Stimulated activated naive CD8-positive, alpha-beta T cell treated with anti-CD3 and anti-CD28 coated beads, Interleukin-15, amount 100 ng/mL, for 72 hours (primary cell): ENCODE measurements at regions not wholly inside any gene's neighbourhood (a gene's known extent, or its start where the extent isn't known, plus 50 kb on each side); places are given as distances from the start of the nearest gene placed in this dataset.

Experiments used
- ATAC-seq: fragments of 150-1000 bp; cut with Tn5 transposase; 2 replicates; pipeline ENCODE4 v1.10.0; 2021; ENCODE audit warnings: mild to moderate bottlenecking, moderate library complexity
- DNase-seq, 2 donors: peaks; one replicate each; pipeline ENCODE4 v3.0.0; 2021 to 2022
- H3K27ac Mint-ChIP-seq, 2 donors: one replicate each; pipeline ENCODE4 v1.8.0; 2022; ENCODE audit warnings: mild to moderate bottlenecking in 2 of 2, mixed read lengths in 2 of 2, moderate library complexity in 2 of 2
- H3K27me3 Mint-ChIP-seq: one replicate; pipeline ENCODE4 v1.8.0; 2022; ENCODE audit warnings: mixed read lengths
- H3K4me1 Mint-ChIP-seq: one replicate; pipeline ENCODE4 v1.8.0; 2022; ENCODE audit warnings: mild to moderate bottlenecking, mixed read lengths
- H3K4me3 Mint-ChIP-seq, 2 donors: one replicate each; pipeline ENCODE4 v1.8.0; 2022; ENCODE audit warnings: mild to moderate bottlenecking in 2 of 2, mixed read lengths in 2 of 2, moderate library complexity in 1 of 2
- H3K9me3 Mint-ChIP-seq, 2 donors: one replicate each; pipeline ENCODE4 v1.8.0; 2022; ENCODE audit warnings: mixed read lengths in 2 of 2

- Mint-ChIP-seq H3K9me3 (peaks cover 9 to 14% of the 10 kb centered on the region in 2 donors), H3K27me3 (no peaks in the 10 kb centered on the region), H3K27ac (no peak overlapping the region), H3K4me1 (no peaks in the 10 kb centered on the region), H3K4me3 (no peak overlapping the region)
- ATAC-seq, result no peak
- DNase-seq, result no peak
Measured at GRCh38 chr1:105686874-105687690, 1369.4 kb upstream of the PRMT6 start.

GRCh38 chr1:105700723-105701122, 1355.8 kb upstream of the PRMT6 start:
- Mint-ChIP-seq H3K4me3 (no peak overlapping the region), H3K27me3 (no peaks in the 10 kb centered on the region), H3K4me1 (no peaks in the 10 kb centered on the region), H3K9me3 (peaks cover 5 to 19% of the 10 kb centered on the region in 2 donors), H3K27ac (no peak overlapping the region)
- ATAC-seq, result no peak
- DNase-seq, result no peak

- ATAC-seq (no peak), DNase-seq (no peak)
- Mint-ChIP-seq H3K27ac (no peak overlapping the region), H3K27me3 (no peaks in the 10 kb centered on the region), H3K4me1 (no peaks in the 10 kb centered on the region), H3K4me3 (no peak overlapping the region), H3K9me3 (peaks cover 0 to 4% of the 10 kb centered on the region in 2 donors)
Measured at GRCh38 chr1:105724286-105724685, 1332.2 kb upstream of the PRMT6 start.

- H3K9me3 Mint-ChIP-seq, result peaks cover 4 to 9% of the 10 kb centered on the region in 2 donors
- H3K27ac Mint-ChIP-seq, result no peak overlapping the region
- H3K4me3 Mint-ChIP-seq, result no peak overlapping the region
- no peaks in the 10 kb centered on the region for H3K4me1 Mint-ChIP-seq
- ATAC-seq (no peak), DNase-seq (no peak)
- H3K27me3 Mint-ChIP-seq, result no peaks in the 10 kb centered on the region
Measured at GRCh38 chr1:105730701-105731100, 1325.8 kb upstream of the PRMT6 start.

- H3K27ac Mint-ChIP-seq, result no peak overlapping the region
- peaks cover 9% of the 10 kb centered on the region in 2 donors for H3K9me3 Mint-ChIP-seq
- ATAC-seq, result no peak
- no peaks in the 10 kb centered on the region for H3K27me3 Mint-ChIP-seq
- DNase-seq, result no peak
- H3K4me3 Mint-ChIP-seq, result no peak overlapping the region
- no peaks in the 10 kb centered on the region for H3K4me1 Mint-ChIP-seq
Measured at GRCh38 chr1:105736349-105736748, 1320.1 kb upstream of the PRMT6 start.

- DNase-seq (no peak), ATAC-seq (no peak)
- no peak overlapping the region for H3K4me3 Mint-ChIP-seq
- H3K27ac Mint-ChIP-seq, result no peak overlapping the region
- H3K27me3 Mint-ChIP-seq, result no peaks in the 10 kb centered on the region
- H3K4me1 Mint-ChIP-seq, result no peaks in the 10 kb centered on the region
- H3K9me3 Mint-ChIP-seq, result peaks cover 15 to 25% of the 10 kb centered on the region in 2 donors
Measured at GRCh38 chr1:105779727-105780126, 1276.7 kb upstream of the PRMT6 start.

- Mint-ChIP-seq H3K27ac (no peak overlapping the region), H3K27me3 (no peaks in the 10 kb centered on the region), H3K4me1 (no peaks in the 10 kb centered on the region), H3K4me3 (no peak overlapping the region), H3K9me3 (peaks cover 5 to 18% of the 10 kb centered on the region in 2 donors)
- ATAC-seq (no peak), DNase-seq (no peak)
Measured at GRCh38 chr1:105785021-105785420, 1271.5 kb upstream of the PRMT6 start.

GRCh38 chr1:105793536-105794146, 1262.8 kb upstream of the PRMT6 start:
- Mint-ChIP-seq H3K27ac (no peak overlapping the region), H3K9me3 (peaks cover 0 to 4% of the 10 kb centered on the region in 2 donors), H3K4me1 (no peaks in the 10 kb centered on the region), H3K4me3 (no peak overlapping the region), H3K27me3 (no peaks in the 10 kb centered on the region)
- DNase-seq (peak in 1 of 2 donors; percentile 2), ATAC-seq (no peak)

- Mint-ChIP-seq H3K4me3 (no peak overlapping the region), H3K27me3 (no peaks in the 10 kb centered on the region), H3K27ac (no peak overlapping the region), H3K4me1 (no peaks in the 10 kb centered on the region), H3K9me3 (peaks cover 7 to 8% of the 10 kb centered on the region in 2 donors)
- DNase-seq (no peak), ATAC-seq (no peak)
Measured at GRCh38 chr1:105795741-105796140, 1260.7 kb upstream of the PRMT6 start.

- Mint-ChIP-seq H3K4me1 (no peaks in the 10 kb centered on the region), H3K4me3 (no peak overlapping the region), H3K27me3 (no peaks in the 10 kb centered on the region), H3K9me3 (peaks cover 6 to 7% of the 10 kb centered on the region in 2 donors), H3K27ac (no peak overlapping the region)
- ATAC-seq (no peak), DNase-seq (no peak)
Measured at GRCh38 chr1:105830571-105831146, 1225.8 kb upstream of the PRMT6 start.

GRCh38 chr1:105838071-105838470, 1218.4 kb upstream of the PRMT6 start:
- no peak overlapping the region for H3K4me3 Mint-ChIP-seq
- no peaks in the 10 kb centered on the region for H3K4me1 Mint-ChIP-seq
- H3K9me3 Mint-ChIP-seq, result peaks cover 0 to 25% of the 10 kb centered on the region in 2 donors
- H3K27me3 Mint-ChIP-seq, result no peaks in the 10 kb centered on the region
- ATAC-seq, result no peak
- H3K27ac Mint-ChIP-seq, result no peak overlapping the region
- DNase-seq, result no peak

- no peak overlapping the region for H3K4me3 Mint-ChIP-seq
- no peak overlapping the region for H3K27ac Mint-ChIP-seq
- no peaks in the 10 kb centered on the region for H3K4me1 Mint-ChIP-seq
- no peak for DNase-seq
- no peak for ATAC-seq
- H3K9me3 Mint-ChIP-seq, result peaks cover 11 to 12% of the 10 kb centered on the region in 2 donors
- H3K27me3 Mint-ChIP-seq, result no peaks in the 10 kb centered on the region
Measured at GRCh38 chr1:105865546-105865945, 1190.9 kb upstream of the PRMT6 start.

GRCh38 chr1:105872817-105873216, 1183.7 kb upstream of the PRMT6 start:
- DNase-seq, result no peak
- Mint-ChIP-seq H3K4me3 (no peak overlapping the region), H3K27me3 (no peaks in the 10 kb centered on the region), H3K9me3 (peaks cover 7 to 10% of the 10 kb centered on the region in 2 donors), H3K4me1 (no peaks in the 10 kb centered on the region), H3K27ac (no peak overlapping the region)
- no peak for ATAC-seq

- H3K27ac Mint-ChIP-seq, result no peak overlapping the region
- no peak overlapping the region for H3K4me3 Mint-ChIP-seq
- no peak for ATAC-seq
Measured at GRCh38 chr1:105874621-105875020, 1181.9 kb upstream of the PRMT6 start.

GRCh38 chr1:105886309-105886708, 1170.2 kb upstream of the PRMT6 start:
- H3K4me1 Mint-ChIP-seq, result no peaks in the 10 kb centered on the region
- H3K9me3 Mint-ChIP-seq, result peaks cover 19 to 26% of the 10 kb centered on the region in 2 donors
- ATAC-seq (no peak), DNase-seq (no peak)
- H3K27me3 Mint-ChIP-seq, result no peaks in the 10 kb centered on the region
- no peak overlapping the region for H3K27ac Mint-ChIP-seq
- H3K4me3 Mint-ChIP-seq, result no peak overlapping the region

More at GRCh38 chr1:105874621-105875020, 1181.9 kb upstream of the PRMT6 start:
- no peak for DNase-seq
- H3K4me1 Mint-ChIP-seq, result no peaks in the 10 kb centered on the region
- peaks cover 10 to 14% of the 10 kb centered on the region in 2 donors for H3K9me3 Mint-ChIP-seq
- H3K27me3 Mint-ChIP-seq, result no peaks in the 10 kb centered on the region

GRCh38 chr1:105891308-105891707, 1165.2 kb upstream of the PRMT6 start:
- DNase-seq (no peak), ATAC-seq (no peak)
- Mint-ChIP-seq H3K27me3 (no peaks in the 10 kb centered on the region), H3K4me3 (no peak overlapping the region), H3K9me3 (peaks cover 15 to 30% of the 10 kb centered on the region in 2 donors), H3K27ac (no peak overlapping the region), H3K4me1 (no peaks in the 10 kb centered on the region)
